ENCODE measurements at regions not wholly inside any gene's neighbourhood (a gene's known extent, or its start where the extent isn't known, plus 50 kb on each side); places are given as distances from the start of the nearest gene placed in this dataset.

- Mint-ChIP-seq H3K27ac (no peak overlapping the region; a peak in 1 of 7 replicates), H3K27me3 (ENCODE audit: low read depth) (no peaks in the 10 kb centered on the region; the same call in 1 of the 2 replicates), H3K4me3 (no peak overlapping the region), H3K36me3 (ENCODE audit: insufficient read depth in 1 of 3, low read depth in 3 of 3) (no peaks in the 10 kb centered on the region), H3K4me1 (peaks cover 0 to 3% of the 10 kb centered on the region in 2 experiments; a peak in 2 of 4 replicates), H3K9me3 (no peaks in the 10 kb centered on the region)
- Histone ChIP-seq H4K8ac (replicated peaks; ENCODE audit: insufficient read length, low read depth, low read length) (no peak overlapping the region), H3K9ac (ENCODE audit: extremely low read depth, insufficient read length, low read length) (no peak overlapping the region), H3K18ac (ENCODE audit: insufficient read length, low read depth, low read length) (no peak overlapping the region), H2BK120ac (ENCODE audit: low read depth, low read length, poor library complexity, severe bottlenecking) (no peak overlapping the region), H2AFZ (ENCODE audit: low read length) (no peak overlapping the region), H3K56ac (ENCODE audit: insufficient read length, low read depth, low read length) (no peak overlapping the region), H4K20me1 (ENCODE audit: control insufficient read depth, insufficient read depth, insufficient read length) (no peaks in the 10 kb centered on the region), H2BK15ac (ENCODE audit: low read depth, low read length) (no peak overlapping the region), H4K5ac (ENCODE audit: insufficient read length, low read depth, low read length) (no peak overlapping the region), H2BK12ac (ENCODE audit: insufficient read length, low read depth, low read length) (no peak overlapping the region), H2AK5ac (ENCODE audit: insufficient read length, low read length) (no peak overlapping the region), H3T11ph (ENCODE audit: low read length) (no peak overlapping the region), H3K14ac (ENCODE audit: insufficient read depth, low read length) (no peak overlapping the region), H3K4ac (ENCODE audit: low read depth, low read length) (no peak overlapping the region), H2BK5ac (ENCODE audit: insufficient read length, low read length) (no peak overlapping the region), H3K79me1 (ENCODE audit: insufficient read depth, low read depth, low read length, poor library complexity, severe bottlenecking) (no peaks in the 10 kb centered on the region), H3K23me2 (ENCODE audit: insufficient read length, low read depth, low read length, poor library complexity, severe bottlenecking) (no peaks in the 10 kb centered on the region), H3K4me1 (ENCODE audit: insufficient read depth, low read length) (no peaks in the 10 kb centered on the region), H3K27me3 (ENCODE audit: insufficient read depth, low read length) (no peaks in the 10 kb centered on the region), H3K4me2 (ENCODE audit: insufficient read depth, insufficient read length, low read length) (no peak overlapping the region), H3K23ac (ENCODE audit: insufficient read length, low read depth, low read length) (no peak overlapping the region), H3K9me3 (ENCODE audit: control insufficient read depth, low read depth, low read length) (no peaks in the 10 kb centered on the region), H3K27ac (ENCODE audit: insufficient read length, low read depth, low read length) (no peak overlapping the region), H3K79me2 (ENCODE audit: insufficient read depth, low read length) (no peaks in the 10 kb centered on the region), H4K91ac (ENCODE audit: insufficient read length, low read depth, low read length) (no peak overlapping the region), H2BK20ac (ENCODE audit: low read depth, low read length, poor library complexity, severe bottlenecking) (no peak overlapping the region)
- no peak for TF ChIP-seq CTCF (conservative IDR thresholded peaks at IDR 0.05)
- DNase-seq = no peak
- WGBS (ENCODE audit: extremely low coverage, insufficient read length, low lambda C conversion rate) = no CpG with 5 or more reads among the region's 1 CpG
Measured at GRCh38 chr18:7490104-7490503, 77.0 kb upstream of the PTPRM start.

Data from H9 (cell line).